Breast epithelium (tissue), 3 donors: ENCODE measurements at regions not wholly inside any gene's neighbourhood (a gene's known extent, or its start where the extent isn't known, plus 50 kb on each side); places are given as distances from the start of the nearest gene placed in this dataset.

ENCODE experiments used
- CTCF ChIP-seq, 3 donors: fragments of 450-650 bp; IDR thresholded peaks; one replicate each; pipeline ENCODE4 v1.5.1; 2016 to 2017; ENCODE audit warnings: antibody characterized with exemption in 3 of 3, mild to moderate bottlenecking in 3 of 3, moderate library complexity in 3 of 3
- POLR2A ChIP-seq: fragments of 450-650 bp; IDR thresholded peaks from one replicate; pipeline ENCODE4 v1.6.1; 2016; ENCODE audit warnings: antibody characterized with exemption, mild to moderate bottlenecking, moderate library complexity
- POLR2AphosphoS5 ChIP-seq, 3 donors: sonication (generic); formaldehyde crosslinking; IDR thresholded peaks; one replicate each; pipeline ENCODE4 v1.6.1; 2017; ENCODE audit warnings: antibody characterized with exemption in 3 of 3

GRCh38 chr6:9087470-9087869 lies 652.1 kb upstream of the SLC35B3 start:
- TF ChIP-seq CTCF (IDR thresholded peaks at IDR 0.05) (no peak), POLR2A (no peak), POLR2AphosphoS5 (IDR thresholded peaks at IDR 0.05) (no peak)
